Pancreas (tissue), 10 donors: ENCODE measurements at regions not wholly inside any gene's neighbourhood (a gene's known extent, or its start where the extent isn't known, plus 50 kb on each side); places are given as distances from the start of the nearest gene placed in this dataset.
"Not testable (repeated sequence)": the region's sequence is repeated elsewhere in the genome, so short reads cannot be mapped to it uniquely, and the experiment has no call there.

Experiments used
- ATAC-seq, 4 donors: fragments of 200-7000 bp; cut with Tn5 transposase; one replicate each; pipeline versions ENCODE4 v1.8.0 to v1.9.1; 2020; ENCODE audit warnings: mild to moderate bottlenecking in 4 of 4, moderate library complexity in 4 of 4
- DNase-seq, 6 donors: peaks; one replicate each; pipeline ENCODE4 v3.0.0-alpha.2; 2020
- FAIRE-seq: peaks from 2 replicates; lab custom pipeline; 2012; peaks lifted over from hg19 to GRCh38; lab: Jason Lieb, UNC
- H3K27ac ChIP-seq, 4 donors: fragments of 200-600 bp; sonication (generic); 1 replicate in 3 of 4; 2 replicates in 1 of 4; pipeline versions ENCODE4 v1.5.0 to v1.8.0; 2020
- H3K27me3 ChIP-seq, 4 donors: fragments of 200-600 bp; one replicate each; pipeline ENCODE4 v1.8.0; 2021
- H3K36me3 ChIP-seq, 3 donors: fragments of 200-600 bp; sonication (generic) in 1 of 3; one replicate each; pipeline versions ENCODE4 v1.5.0 to v1.8.0; 2020 to 2021
- H3K4me1 ChIP-seq, 3 donors: fragments of 200-600 bp; one replicate each; pipeline ENCODE4 v1.8.0; 2021
- H3K4me3 ChIP-seq, 4 donors: fragments of 200-600 bp; sonication (generic) in 2 of 4; one replicate each; pipeline versions ENCODE4 v1.5.0 to v1.8.0; 2020 to 2021
- H3K9me3 ChIP-seq, 4 donors: fragments of 200-600 bp; one replicate each; pipeline ENCODE4 v1.8.0; 2021
- WGBS, 2 donors: extraction: QIAGEN DNeasy Blood & Tissue Kit; methylation state at CpG; one replicate each; pipeline ENCODE4 v1.1.7; 2013; 5-methylcytosine and 5-hydroxymethylcytosine counted together
- intact Hi-C, 3 donors: fragments of 100-400 bp; cut with DNase I; formaldehyde crosslinking; loops; one replicate each; pipeline versions ENCODE4 v1.11.1 to v1.14.2; 2022
- donor health status: healthy with polysubstance abuse.
- donor health status: DM: no; HTN: no; CAD: no; lungs with moderate emphysema.
- donor health status: DM: no; HTN: no; CAD: no.
- donor health status: control.
- donor health status: control.
- donor health status: Bipolar disorder and iron deficiency.
- donor health status: DM: yes; HTN: yes; CAD: no.
- donor health status: DM: no; HTN: no; CAD: no.
- donor health status: DM: no; HTN: no; CAD: no.
- donor health status: DM: yes; HTN: yes; CAD: no.

GRCh38 chr6:60810216-60810615 lies 1475.8 kb downstream of the KHDRBS2 start:
- intact Hi-C loops, H3K4me1 ChIP-seq, H3K36me3 ChIP-seq, H3K9me3 ChIP-seq, H3K4me3 ChIP-seq, H3K27me3 ChIP-seq, H3K27ac ChIP-seq, FAIRE-seq, ATAC-seq, DNase-seq: not testable (repeated sequence)
- WGBS, 2 donors: 17 to 36% methylated on average over 1 of the region's 2 CpGs

- not testable (repeated sequence) for ATAC-seq
These were observed 1486.9 kb downstream of the KHDRBS2 start for GRCh38 chr6:60799146-60799545.

GRCh38 chr6:60797831-60798230 lies 1488.2 kb downstream of the KHDRBS2 start:
- not testable (repeated sequence) for FAIRE-seq

More at GRCh38 chr6:60799146-60799545, 1486.9 kb downstream of the KHDRBS2 start:
- H3K27ac ChIP-seq, H3K4me1 ChIP-seq, DNase-seq, FAIRE-seq, intact Hi-C loops, H3K4me3 ChIP-seq, H3K36me3 ChIP-seq, H3K27me3 ChIP-seq, H3K9me3 ChIP-seq: not testable (repeated sequence)
- 17 to 19% methylated on average over 3 of the region's 3 CpGs for whole genome bisulfite sequencing, 2 donors

DNA sequence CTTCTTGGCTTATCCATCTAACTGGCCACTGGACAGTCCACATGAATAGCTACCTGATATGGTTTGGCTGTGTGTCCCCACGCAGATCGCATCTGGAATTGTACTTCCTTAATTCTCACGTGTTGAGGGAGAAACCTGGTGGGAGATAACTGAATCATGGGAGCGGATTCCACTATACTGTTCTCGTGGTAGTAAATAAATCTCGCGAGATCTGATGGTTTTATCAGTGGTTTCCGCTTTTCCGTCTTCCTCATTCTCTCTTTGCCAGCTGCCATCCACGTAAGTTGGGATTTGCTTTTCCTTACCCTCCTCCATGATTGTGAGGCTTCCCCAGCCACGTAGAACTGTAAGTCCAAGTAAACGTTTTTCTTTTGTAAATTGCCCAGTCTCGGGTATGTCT lies 1496.4 kb downstream of the KHDRBS2 start:
- intact Hi-C loops, ATAC-seq, H3K27me3 ChIP-seq, DNase-seq, H3K27ac ChIP-seq, H3K4me3 ChIP-seq, H3K4me1 ChIP-seq, H3K36me3 ChIP-seq, FAIRE-seq, H3K9me3 ChIP-seq: not testable (repeated sequence)
- 66 to 77% methylated on average over 13 of the region's 13 CpGs for whole genome bisulfite sequencing, 2 donors

More at GRCh38 chr6:60797831-60798230, 1488.2 kb downstream of the KHDRBS2 start:
- H3K4me1 ChIP-seq, H3K9me3 ChIP-seq, H3K27ac ChIP-seq, DNase-seq, H3K36me3 ChIP-seq, intact Hi-C loops, ATAC-seq, H3K4me3 ChIP-seq, H3K27me3 ChIP-seq: not testable (repeated sequence)

- H3K27ac ChIP-seq, H3K4me1 ChIP-seq, FAIRE-seq, H3K27me3 ChIP-seq, ATAC-seq, H3K36me3 ChIP-seq, H3K4me3 ChIP-seq, DNase-seq, intact Hi-C loops, H3K9me3 ChIP-seq: not testable (repeated sequence)
- 43 to 59% methylated on average over 4 of the region's 4 CpGs for WGBS, 2 donors
These were observed 1503.1 kb downstream of the KHDRBS2 start for GRCh38 chr6:60782698-60783464.

DNA sequence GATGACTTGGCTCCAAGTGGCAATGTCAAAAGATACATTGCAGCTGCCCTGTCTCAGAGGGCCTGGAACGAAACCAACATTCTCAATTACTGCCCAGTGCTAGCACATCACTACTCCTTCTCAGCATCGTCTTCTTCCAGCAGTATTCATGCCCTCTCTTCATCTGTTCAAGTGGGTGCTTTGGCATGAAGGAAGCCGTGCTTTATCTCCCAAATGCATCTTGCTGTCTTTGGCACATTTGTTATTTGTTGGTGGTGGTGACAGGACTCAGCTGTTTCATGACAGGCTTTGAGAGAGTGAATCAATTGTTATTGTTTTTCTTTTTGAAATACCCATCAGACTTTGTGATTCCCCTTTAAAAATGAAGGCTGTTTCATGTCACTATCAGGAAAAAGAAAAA lies 1506.4 kb downstream of the KHDRBS2 start:
- H3K4me1 ChIP-seq, DNase-seq, intact Hi-C loops, H3K27ac ChIP-seq, H3K4me3 ChIP-seq, H3K27me3 ChIP-seq, ATAC-seq, H3K9me3 ChIP-seq, H3K36me3 ChIP-seq, FAIRE-seq: not testable (repeated sequence)
- WGBS, 2 donors: 35 to 50% methylated on average over 3 of the region's 3 CpGs

GRCh38 chr6:60767791-60768499 lies 1518.1 kb downstream of the KHDRBS2 start:
- 31 to 36% methylated on average over 4 of the region's 4 CpGs for WGBS, 2 donors
- H3K4me1 ChIP-seq, intact Hi-C loops, FAIRE-seq, H3K27me3 ChIP-seq, H3K36me3 ChIP-seq, H3K4me3 ChIP-seq, H3K9me3 ChIP-seq, DNase-seq, ATAC-seq, H3K27ac ChIP-seq: not testable (repeated sequence)

- H3K36me3 ChIP-seq, H3K27ac ChIP-seq, H3K4me3 ChIP-seq, H3K9me3 ChIP-seq, DNase-seq, ATAC-seq, FAIRE-seq, intact Hi-C loops, H3K27me3 ChIP-seq, H3K4me1 ChIP-seq: not testable (repeated sequence)
These were observed 1520.7 kb downstream of the KHDRBS2 start for GRCh38 chr6:60765331-60765730.

DNA sequence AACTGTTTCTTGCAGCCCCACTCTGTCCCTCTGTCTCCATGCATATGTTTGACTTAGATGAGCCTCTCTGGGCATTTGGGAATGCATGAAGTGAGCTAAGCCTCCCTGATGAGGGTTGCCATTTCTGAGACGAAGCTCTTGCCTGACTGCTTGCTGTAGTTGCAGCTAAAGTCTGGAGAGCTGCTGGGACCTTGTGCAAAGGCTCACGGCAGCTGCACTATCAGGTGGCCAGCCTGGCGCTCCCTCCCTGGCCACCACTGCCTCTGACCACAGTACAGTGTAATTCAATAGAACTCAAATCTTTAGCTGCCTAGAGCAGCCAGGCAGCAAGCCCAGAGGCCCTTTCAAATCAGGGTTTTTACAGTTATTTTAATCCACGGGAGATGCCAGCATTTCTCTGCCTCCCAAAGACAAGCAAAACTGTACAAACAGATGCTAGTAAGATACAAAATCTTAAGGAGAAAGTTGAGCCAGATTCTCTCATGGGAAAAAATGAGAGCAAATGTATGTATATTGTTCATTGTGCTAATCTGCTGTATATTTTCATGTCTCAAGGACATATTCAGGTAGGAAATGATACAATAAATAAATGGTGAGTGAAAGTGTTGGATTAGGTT lies 1522.5 kb downstream of the KHDRBS2 start:
- H3K27ac ChIP-seq, H3K36me3 ChIP-seq, DNase-seq, intact Hi-C loops, H3K4me3 ChIP-seq, H3K4me1 ChIP-seq, FAIRE-seq, ATAC-seq, H3K9me3 ChIP-seq, H3K27me3 ChIP-seq: not testable (repeated sequence)
- WGBS, 2 donors: 26 to 47% methylated on average over 3 to 4 of the region's 4 CpGs

DNA sequence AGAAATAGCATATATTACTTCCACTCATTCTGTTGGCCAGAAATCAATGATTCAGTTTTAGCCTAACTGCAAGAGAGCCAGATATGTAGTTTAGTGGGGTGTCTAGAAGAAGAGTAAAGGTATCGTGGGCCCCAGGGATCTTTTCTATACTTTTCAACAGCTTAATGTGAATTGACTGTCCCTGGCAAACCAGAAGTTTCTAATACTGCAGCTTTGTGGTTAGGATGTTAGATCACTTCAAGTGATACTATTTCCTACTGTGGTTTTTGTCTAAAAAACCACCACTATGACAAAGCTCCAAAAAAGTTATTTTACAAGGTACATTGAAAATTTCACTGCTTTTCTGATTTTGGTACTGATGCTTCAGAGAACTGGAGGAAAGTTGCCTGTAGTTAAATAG lies 1525.1 kb downstream of the KHDRBS2 start:
- H3K27ac ChIP-seq, DNase-seq, FAIRE-seq, ATAC-seq, H3K9me3 ChIP-seq, H3K4me3 ChIP-seq, H3K36me3 ChIP-seq, H3K4me1 ChIP-seq, intact Hi-C loops, H3K27me3 ChIP-seq: not testable (repeated sequence)
- 28 to 76% methylated on average over 1 of the region's 1 CpG for WGBS, 2 donors

DNA sequence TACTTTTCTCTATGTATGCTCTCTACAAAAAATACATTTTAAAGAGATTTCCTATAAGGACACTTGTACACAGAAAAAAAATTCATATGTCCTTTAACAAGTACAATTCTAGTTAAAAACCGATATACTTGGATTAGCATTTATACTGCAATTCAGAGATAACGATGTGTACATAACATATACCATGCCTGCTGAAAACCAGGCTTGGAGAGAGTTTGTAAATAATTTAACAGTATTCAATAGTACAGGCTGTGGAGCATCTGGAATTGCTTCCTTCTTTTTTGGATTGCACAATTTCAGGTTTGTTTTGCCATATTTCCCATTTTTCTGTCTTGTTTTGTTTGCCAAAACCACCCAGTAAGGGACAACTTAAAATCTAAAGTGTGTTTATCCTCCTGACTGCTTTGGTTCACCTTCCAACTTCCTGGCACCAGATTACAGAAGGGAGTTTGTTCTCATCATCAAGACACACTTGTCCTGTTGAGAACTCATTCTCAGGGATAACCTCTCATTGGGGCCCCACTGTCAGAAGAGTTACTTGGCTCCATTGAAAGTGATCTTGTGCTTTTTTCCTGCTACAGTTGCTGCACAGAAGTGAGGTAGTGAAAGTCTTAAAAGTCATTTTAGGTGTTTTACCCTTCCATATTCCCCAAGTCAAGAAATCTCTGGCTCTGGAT lies 1526.7 kb downstream of the KHDRBS2 start:
- FAIRE-seq, ATAC-seq, intact Hi-C loops, H3K4me1 ChIP-seq, H3K36me3 ChIP-seq, H3K4me3 ChIP-seq, DNase-seq, H3K27ac ChIP-seq, H3K27me3 ChIP-seq, H3K9me3 ChIP-seq: not testable (repeated sequence)
- 55 to 67% methylated on average over 2 of the region's 2 CpGs for WGBS, 2 donors
